ENCODE measurements at regions not wholly inside any gene's neighbourhood (a gene's known extent, or its start where the extent isn't known, plus 50 kb on each side); places are given as distances from the start of the nearest gene placed in this dataset.

GRCh38 chr3:11705049-11705448, 61.3 kb upstream of the VGLL4 start:
- H3K4me1 ChIP-seq, result no peaks in the 10 kb centered on the region
- no peaks in the 10 kb centered on the region for H3K27me3 ChIP-seq
- no peak for DNase-seq (ENCODE audit: low spot score in 2 of 2)
- H3K9me3 ChIP-seq, result no peaks in the 10 kb centered on the region
- intact Hi-C loops (cut with DNase I; ENCODE audit: low total_unique reads), result no loop called here
- no peak for TF ChIP-seq POLR2A (IDR thresholded peaks at IDR 0.05)
- TF ChIP-seq, protein P1, sequence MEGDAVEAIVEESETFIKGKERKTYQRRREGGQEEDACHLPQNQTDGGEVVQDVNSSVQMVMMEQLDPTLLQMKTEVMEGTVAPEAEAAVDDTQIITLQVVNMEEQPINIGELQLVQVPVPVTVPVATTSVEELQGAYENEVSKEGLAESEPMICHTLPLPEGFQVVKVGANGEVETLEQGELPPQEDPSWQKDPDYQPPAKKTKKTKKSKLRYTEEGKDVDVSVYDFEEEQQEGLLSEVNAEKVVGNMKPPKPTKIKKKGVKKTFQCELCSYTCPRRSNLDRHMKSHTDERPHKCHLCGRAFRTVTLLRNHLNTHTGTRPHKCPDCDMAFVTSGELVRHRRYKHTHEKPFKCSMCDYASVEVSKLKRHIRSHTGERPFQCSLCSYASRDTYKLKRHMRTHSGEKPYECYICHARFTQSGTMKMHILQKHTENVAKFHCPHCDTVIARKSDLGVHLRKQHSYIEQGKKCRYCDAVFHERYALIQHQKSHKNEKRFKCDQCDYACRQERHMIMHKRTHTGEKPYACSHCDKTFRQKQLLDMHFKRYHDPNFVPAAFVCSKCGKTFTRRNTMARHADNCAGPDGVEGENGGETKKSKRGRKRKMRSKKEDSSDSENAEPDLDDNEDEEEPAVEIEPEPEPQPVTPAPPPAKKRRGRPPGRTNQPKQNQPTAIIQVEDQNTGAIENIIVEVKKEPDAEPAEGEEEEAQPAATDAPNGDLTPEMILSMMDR (IDR thresholded peaks at IDR 0.05), result no peak
- H3K4me3 ChIP-seq, result no peak overlapping the region
- H3K36me3 ChIP-seq, result no peaks in the 10 kb centered on the region
- H3K27ac ChIP-seq, result no peak overlapping the region

DNA sequence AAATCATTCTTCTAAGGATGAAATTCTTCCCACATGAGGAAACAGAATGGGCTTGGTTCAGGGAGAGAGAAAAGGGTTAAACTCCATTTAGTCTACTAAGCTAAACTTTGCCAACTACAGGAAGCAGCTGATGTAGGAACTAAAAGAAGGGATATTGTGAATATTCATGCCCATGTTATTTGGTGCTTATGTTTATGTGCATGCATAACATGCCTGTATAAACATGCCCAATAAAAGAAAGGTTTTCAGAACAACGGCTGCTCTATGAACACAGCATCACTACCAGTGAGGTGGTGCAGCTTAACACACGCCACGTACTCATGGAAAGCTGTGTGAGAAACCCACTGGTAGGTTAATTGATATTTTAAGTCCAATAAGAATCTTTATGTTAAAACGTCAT, 59.4 kb upstream of the VGLL4 start:
- Histone ChIP-seq H3K27me3 (no peaks in the 10 kb centered on the region), H3K4me3 (no peak overlapping the region), H3K9me3 (no peaks in the 10 kb centered on the region), H3K27ac (no peak overlapping the region), H3K36me3 (no peaks in the 10 kb centered on the region), H3K4me1 (no peaks in the 10 kb centered on the region)
- no peak for DNase-seq (ENCODE audit: low spot score in 2 of 2)
- no peak for TF ChIP-seq POLR2A (IDR thresholded peaks at IDR 0.05)
- TF ChIP-seq, protein P1 (IDR thresholded peaks at IDR 0.05), result no peak
- no peak for TF ChIP-seq POLR2AphosphoS5 (IDR thresholded peaks at IDR 0.05)
- intact Hi-C loops (cut with DNase I; ENCODE audit: low total_unique reads), result no loop called here

GRCh38 chr3:11699083-11699427, 55.3 kb upstream of the VGLL4 start:
- DNase-seq (ENCODE audit: low spot score in 2 of 2), result no peak
- Histone ChIP-seq H3K27ac (no peak overlapping the region), H3K27me3 (no peaks in the 10 kb centered on the region), H3K9me3 (no peaks in the 10 kb centered on the region), H3K4me1 (no peaks in the 10 kb centered on the region), H3K4me3 (no peak overlapping the region), H3K36me3 (no peaks in the 10 kb centered on the region)
- intact Hi-C loops (cut with DNase I; ENCODE audit: low total_unique reads), result no loop called here
- no peak for TF ChIP-seq POLR2AphosphoS5 (IDR thresholded peaks at IDR 0.05)
- TF ChIP-seq POLR2A (IDR thresholded peaks at IDR 0.05), result no peak
- TF ChIP-seq, protein P1 (IDR thresholded peaks at IDR 0.05), result no peak

DNA sequence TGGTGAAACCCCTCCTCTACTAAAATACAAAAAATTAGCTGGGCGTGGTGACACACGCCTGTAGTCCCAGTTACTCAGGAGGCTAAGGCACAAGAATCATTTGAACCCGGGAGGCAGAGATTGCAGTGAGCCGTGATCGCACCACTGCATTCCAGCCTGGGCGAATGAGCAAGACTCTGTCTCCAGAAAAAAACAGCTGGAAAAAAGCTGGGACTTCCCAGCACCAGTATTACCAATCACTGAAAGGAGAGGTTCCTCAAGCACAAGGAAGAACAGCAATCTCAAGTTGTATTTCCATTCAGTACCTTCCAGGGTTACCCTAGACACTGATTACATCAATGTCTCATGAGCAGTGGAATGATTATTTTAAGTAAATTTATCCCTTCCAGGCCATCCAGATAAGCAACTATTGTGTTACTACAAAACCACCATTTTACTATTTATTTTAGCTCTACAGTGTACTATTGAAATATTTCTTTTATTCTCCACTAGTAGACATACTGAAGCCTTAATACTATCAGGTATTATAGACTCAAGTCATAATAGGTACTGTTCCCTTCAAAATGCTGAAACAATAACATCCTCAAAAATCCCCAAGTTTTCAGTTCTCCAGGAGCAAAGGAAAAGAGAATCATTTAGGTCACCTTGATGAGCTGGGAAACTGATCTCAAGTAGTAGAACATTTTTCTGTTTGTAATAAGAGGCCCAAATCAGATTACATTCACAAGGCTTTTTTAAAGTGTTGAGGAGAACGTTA, 54.8 kb upstream of the VGLL4 start:
- TF ChIP-seq, protein P1 (IDR thresholded peaks at IDR 0.05), result no peak
- no peak for TF ChIP-seq POLR2A (IDR thresholded peaks at IDR 0.05)
- TF ChIP-seq POLR2AphosphoS5 (IDR thresholded peaks at IDR 0.05), result no peak
- H3K27ac ChIP-seq, result no peak overlapping the region
- no peaks in the 10 kb centered on the region for H3K36me3 ChIP-seq
- no peaks in the 10 kb centered on the region for H3K9me3 ChIP-seq
- no peaks in the 10 kb centered on the region for H3K4me1 ChIP-seq
- no peak overlapping the region for H3K4me3 ChIP-seq
- no peaks in the 10 kb centered on the region for H3K27me3 ChIP-seq
- no peak for DNase-seq (ENCODE audit: low spot score in 2 of 2)
- intact Hi-C loops (cut with DNase I; ENCODE audit: low total_unique reads), result no loop called here

DNA sequence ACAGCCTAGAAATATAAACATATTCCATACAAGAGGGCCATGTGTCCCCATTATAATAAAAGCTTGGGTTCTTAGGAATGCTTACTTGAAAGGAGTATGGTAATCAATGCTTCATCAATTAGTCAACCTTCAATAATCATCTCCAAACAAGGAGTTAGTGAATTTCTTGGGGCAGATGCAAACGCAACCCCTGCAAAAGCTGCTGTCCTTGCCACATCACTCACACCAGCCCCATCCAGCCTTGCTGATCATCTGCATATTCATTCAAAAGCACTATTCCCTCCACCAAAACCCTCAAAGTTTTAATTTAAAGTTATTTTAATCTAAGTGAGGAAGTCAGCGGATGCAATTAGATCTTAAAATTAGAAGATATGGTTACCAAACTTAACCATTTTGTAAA, 54.0 kb upstream of the VGLL4 start:
- DNase-seq (ENCODE audit: low spot score in 2 of 2), result no peak
- no peaks in the 10 kb centered on the region for H3K9me3 ChIP-seq
- TF ChIP-seq, protein P1 (IDR thresholded peaks at IDR 0.05), result no peak
- no peak for TF ChIP-seq POLR2A (IDR thresholded peaks at IDR 0.05)
- no peak for TF ChIP-seq POLR2AphosphoS5 (IDR thresholded peaks at IDR 0.05)
- no peaks in the 10 kb centered on the region for H3K36me3 ChIP-seq
- no peaks in the 10 kb centered on the region for H3K4me1 ChIP-seq
- no peak overlapping the region for H3K4me3 ChIP-seq
- intact Hi-C loops (cut with DNase I; ENCODE audit: low total_unique reads), result no loop called here
- H3K27ac ChIP-seq, result no peak overlapping the region
- no peaks in the 10 kb centered on the region for H3K27me3 ChIP-seq
